IMR-90 (cell line): ENCODE measurements at regions not wholly inside any gene's neighbourhood (a gene's known extent, or its start where the extent isn't known, plus 50 kb on each side); places are given as distances from the start of the nearest gene placed in this dataset.

ENCODE experiments used
- ATAC-seq: fragments of 200-7000 bp; cut with Tn5 transposase; 2 replicates; pipeline ENCODE4 v1.9.1; 2020; ENCODE audit warnings: low read depth, mild to moderate bottlenecking, moderate library complexity
- BruUV-seq: library from RNA; stranded (reverse); fragments of 400-500 nt; replicated peaks from 2 replicates; lab custom pipeline; 2021; lab: Mats Ljungman, UMichigan
- CTCF ChIA-PET: fragments of 300-600 bp; formaldehyde crosslinking; extraction: SDS; loops from one replicate; lab custom pipeline; 2021; ENCODE audit warnings: antibody characterized with exemption; lab: Yijun Ruan, JAX
- POLR2A ChIA-PET: fragments of 300-600 bp; sonication (Branson Sonifier 250); formaldehyde crosslinking; loops from one replicate; lab custom pipeline; 2022; ENCODE audit warnings: antibody characterized with exemption; ENCODE audit not compliant: unreplicated experiment; lab: Charles Lee
- DNase-seq: peaks from one replicate; pipeline ENCODE4 v3.0.0; 2013
- H2AFZ ChIP-seq: replicated peaks from 2 replicates; pipeline ENCODE3; 2013; ENCODE audit warnings: low read length, mild to moderate bottlenecking; ENCODE audit not compliant: poor library complexity
- H2AK5ac ChIP-seq: 2 replicates; pipeline ENCODE4 v1.6.1; 2013; ENCODE audit warnings: low read depth, low read length, inconsistent platforms
- H2AK9ac ChIP-seq: replicated peaks from 2 replicates; pipeline ENCODE3; 2013; ENCODE audit warnings: mild to moderate bottlenecking, low read depth, low read length, moderate library complexity; ENCODE audit not compliant: poor library complexity
- H2BK120ac ChIP-seq: 2 replicates; pipeline ENCODE4 v1.6.1; 2013; ENCODE audit warnings: low read depth, low read length, inconsistent platforms
- H2BK15ac ChIP-seq: 3 replicates; pipeline ENCODE4 v1.6.1; 2013; ENCODE audit warnings: low read depth, low read length, inconsistent platforms
- H2BK20ac ChIP-seq: 2 replicates; pipeline ENCODE4 v1.6.1; 2013; ENCODE audit warnings: low read depth, mild to moderate bottlenecking, inconsistent platforms, low read length, moderate library complexity
- H2BK5ac ChIP-seq: 2 replicates; pipeline ENCODE4 v1.6.1; 2013; ENCODE audit warnings: mild to moderate bottlenecking, low read depth, low read length, inconsistent platforms; ENCODE audit not compliant: poor library complexity, severe bottlenecking
- H3K14ac ChIP-seq: replicated peaks from 2 replicates; pipeline ENCODE4 v1.6.1; 2013; ENCODE audit warnings: low read depth, low read length, inconsistent platforms
- H3K18ac ChIP-seq: 2 replicates; pipeline ENCODE4 v1.6.1; 2013; ENCODE audit warnings: low read depth, low read length, control low read depth
- H3K23ac ChIP-seq: 2 replicates; pipeline ENCODE4 v1.6.1; 2013; ENCODE audit warnings: low read depth, low read length, inconsistent platforms
- H3K27ac ChIP-seq: 2 replicates; pipeline ENCODE4 v1.5.1; 2013; ENCODE audit warnings: mild to moderate bottlenecking, control low read depth, low read length; ENCODE audit not compliant: insufficient read depth
- H3K27me3 ChIP-seq: 2 replicates; pipeline ENCODE4 v1.6.1; 2013; ENCODE audit warnings: low read length; ENCODE audit not compliant: control insufficient read depth, insufficient read depth
- H3K36me3 ChIP-seq: 2 replicates; pipeline ENCODE4 v1.6.1; 2013; ENCODE audit warnings: low read length, mixed read lengths; ENCODE audit not compliant: control insufficient read depth, insufficient read depth
- H3K4ac ChIP-seq: 2 replicates; pipeline ENCODE4 v1.6.1; 2013; ENCODE audit warnings: low read depth, low read length, inconsistent platforms
- H3K4me1 ChIP-seq: 2 replicates; pipeline ENCODE4 v1.6.1; 2013; ENCODE audit warnings: low read length, mixed read lengths; ENCODE audit not compliant: control insufficient read depth, insufficient read depth
- H3K4me2 ChIP-seq: 2 replicates; pipeline ENCODE4 v1.6.1; 2013; ENCODE audit warnings: low read depth, mild to moderate bottlenecking, control low read depth, low read length, moderate library complexity
- H3K4me3 ChIP-seq: 2 replicates; pipeline ENCODE4 v1.5.1; 2013; ENCODE audit warnings: low read depth, mild to moderate bottlenecking, control low read depth, low read length, moderate library complexity; ENCODE audit not compliant: insufficient read depth
- H3K56ac ChIP-seq: 2 replicates; pipeline ENCODE4 v1.6.1; 2013; ENCODE audit warnings: low read length, inconsistent platforms; ENCODE audit not compliant: insufficient read depth; ENCODE audit errors: extremely low read depth
- H3K79me1 ChIP-seq, 2 experiments: 2 replicates each; pipeline ENCODE4 v1.6.1; 2013; ENCODE audit warnings: low read length in 2 of 2, inconsistent platforms in 1 of 2, low read depth in 1 of 2
- H3K9ac ChIP-seq: 2 replicates; pipeline ENCODE4 v1.6.1; 2013; ENCODE audit warnings: low read depth, low read length, control low read depth
- H3K9me1 ChIP-seq: 2 replicates; pipeline ENCODE4 v1.6.1; 2013; ENCODE audit warnings: low read length, inconsistent platforms; ENCODE audit not compliant: insufficient read depth
- H3K9me3 ChIP-seq: 2 replicates; pipeline ENCODE4 v1.6.1; 2013; ENCODE audit warnings: low read length; ENCODE audit not compliant: control insufficient read depth, insufficient read depth
- H4K20me1 ChIP-seq: 2 replicates; pipeline ENCODE4 v1.6.1; 2013; ENCODE audit warnings: low read length, inconsistent platforms; ENCODE audit not compliant: insufficient read depth
- H4K5ac ChIP-seq: 2 replicates; pipeline ENCODE4 v1.6.1; 2013; ENCODE audit warnings: mild to moderate bottlenecking, low read depth, low read length, control low read depth
- H4K8ac ChIP-seq, 2 experiments: 2 replicates each; pipeline ENCODE4 v1.6.1; 2013; ENCODE audit warnings: low read depth in 2 of 2, low read length in 2 of 2, control low read depth in 1 of 2, inconsistent platforms in 1 of 2
- H4K91ac ChIP-seq: 2 replicates; pipeline ENCODE4 v1.6.1; 2013; ENCODE audit warnings: low read depth, low read length, inconsistent platforms; ENCODE audit not compliant: insufficient read depth
- CEBPB ChIP-seq: IDR thresholded peaks from 2 replicates; pipeline ENCODE4 v1.6.1; 2012; ENCODE audit warnings: low read depth, low read length, improper control_type of control experiment
- CHD1 ChIP-seq: IDR thresholded peaks from 2 replicates; pipeline ENCODE4 v1.6.1; 2012; ENCODE audit warnings: low read depth, low read length, improper control_type of control experiment
- FOS ChIP-seq: fragments of 150-350 bp; IDR thresholded peaks from 2 replicates; pipeline ENCODE4 v1.6.1; 2016; ENCODE audit warnings: low read depth, low read length
- MAFK ChIP-seq: IDR thresholded peaks from 2 replicates; pipeline ENCODE4 v1.6.1; 2012; ENCODE audit warnings: low read depth, low read length, improper control_type of control experiment
- MXI1 ChIP-seq: IDR thresholded peaks from 2 replicates; pipeline ENCODE4 v1.6.1; 2012; ENCODE audit warnings: low read depth, mild to moderate bottlenecking, low read length, moderate library complexity, borderline replicate concordance
- POLR2A ChIP-seq: IDR thresholded peaks from 2 replicates; pipeline ENCODE4 v1.6.1; 2012; ENCODE audit warnings: mild to moderate bottlenecking, low read depth, low read length
- WGBS, 2 experiments: methylation state at CpG; one replicate each; pipeline versions ENCODE4 v1.1.5 to v1.1.7; 2013; ENCODE audit warnings: missing lambda C conversion rate in 2 of 2; ENCODE audit not compliant: insufficient read length in 1 of 2; ENCODE audit errors: extremely low coverage in 2 of 2; 5-methylcytosine and 5-hydroxymethylcytosine counted together
- dilution Hi-C: fragments of 300-500 bp; cut with HindIII; formaldehyde crosslinking; loops from one replicate; pipeline ENCODE4 v1.14.3; 2018; ENCODE audit warnings: low sequenced_read_pairs; ENCODE audit not compliant: unreplicated experiment
- in situ Hi-C: fragments of 300-500 bp; cut with MboI; formaldehyde crosslinking; loops from 3 replicates; pipeline ENCODE4 v1.14.3; 2019; ENCODE audit warnings: low sequenced_read_pairs, inconsistent platforms, mixed read lengths
- intact Hi-C: fragments of 100-400 bp; cut with micrococcal nuclease; formaldehyde crosslinking; loops from 2 replicates; pipeline ENCODE4 v1.10.0; 2022
- TF ChIP-seq, protein P1 (sequence below): fragments of 150-350 bp; IDR thresholded peaks from 2 replicates; pipeline ENCODE4 v1.6.1; 2016; ENCODE audit warnings: low read depth, mild to moderate bottlenecking, low read length, moderate library complexity, borderline replicate concordance
- TF ChIP-seq, protein P2 (sequence below): fragments of 150-350 bp; IDR thresholded peaks from 2 replicates; pipeline ENCODE4 v1.6.1; 2017; ENCODE audit warnings: mild to moderate bottlenecking, antibody characterized with exemption, low read length, low read depth
- TF ChIP-seq, protein P3 (sequence below): conservative IDR thresholded peaks from 2 replicates; pipeline ENCODE4 v1.5.1; 2012; ENCODE audit warnings: mild to moderate bottlenecking, low read depth, low read length, improper control_type of control experiment

DNA sequence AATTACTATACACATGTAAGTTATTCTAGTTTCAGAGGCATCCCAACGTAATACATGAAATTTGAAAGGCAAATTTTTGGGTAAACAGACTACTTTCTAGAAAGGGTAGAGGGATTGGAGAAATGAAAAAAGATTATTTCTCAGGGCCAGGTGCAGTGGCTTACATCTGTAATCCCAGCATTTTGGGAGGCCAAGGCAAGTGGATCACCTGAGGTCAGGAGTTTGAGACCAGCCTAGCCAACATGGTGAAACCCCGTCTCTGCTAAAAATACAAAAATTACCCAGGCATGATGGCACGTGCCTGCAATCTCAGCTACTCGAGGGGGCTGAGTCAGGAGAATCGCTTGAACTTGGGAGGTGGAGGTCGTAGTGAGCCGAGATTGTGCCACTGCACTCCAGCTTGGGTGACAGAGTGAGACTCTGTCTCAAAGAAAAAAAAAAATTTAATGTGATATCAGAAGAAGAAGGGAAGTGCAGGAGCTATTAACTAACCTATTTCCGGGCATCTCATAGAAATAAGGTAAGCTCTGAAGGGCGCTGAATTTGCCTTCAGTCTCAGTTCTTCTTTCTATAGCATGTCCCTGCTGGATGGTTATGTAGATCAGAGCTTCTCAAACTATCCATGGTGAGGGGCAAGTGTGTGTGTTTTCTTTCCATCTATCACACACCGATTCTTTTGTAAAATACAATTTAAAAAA is 100.3 kb upstream of the MTHFD1L start:
- no peak overlapping the region for H3K56ac ChIP-seq
- no peak overlapping the region for H2BK20ac ChIP-seq
- no peak overlapping the region for H3K23ac ChIP-seq
- H3K9ac ChIP-seq, result no peak overlapping the region
- no TSS peak for BruUV-seq
- H2BK5ac ChIP-seq, result no peak overlapping the region
- H2AFZ ChIP-seq, result no peak overlapping the region
- no peak overlapping the region for H2BK120ac ChIP-seq
- in situ Hi-C loops, result no loop called here
- TF ChIP-seq MXI1 (no peak), CEBPB (no peak), CHD1 (no peak), MAFK (no peak), POLR2A (no peak), FOS (no peak)
- TF ChIP-seq, protein P1, sequence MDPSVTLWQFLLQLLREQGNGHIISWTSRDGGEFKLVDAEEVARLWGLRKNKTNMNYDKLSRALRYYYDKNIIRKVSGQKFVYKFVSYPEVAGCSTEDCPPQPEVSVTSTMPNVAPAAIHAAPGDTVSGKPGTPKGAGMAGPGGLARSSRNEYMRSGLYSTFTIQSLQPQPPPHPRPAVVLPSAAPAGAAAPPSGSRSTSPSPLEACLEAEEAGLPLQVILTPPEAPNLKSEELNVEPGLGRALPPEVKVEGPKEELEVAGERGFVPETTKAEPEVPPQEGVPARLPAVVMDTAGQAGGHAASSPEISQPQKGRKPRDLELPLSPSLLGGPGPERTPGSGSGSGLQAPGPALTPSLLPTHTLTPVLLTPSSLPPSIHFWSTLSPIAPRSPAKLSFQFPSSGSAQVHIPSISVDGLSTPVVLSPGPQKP, result no peak
- TF ChIP-seq, protein P2, sequence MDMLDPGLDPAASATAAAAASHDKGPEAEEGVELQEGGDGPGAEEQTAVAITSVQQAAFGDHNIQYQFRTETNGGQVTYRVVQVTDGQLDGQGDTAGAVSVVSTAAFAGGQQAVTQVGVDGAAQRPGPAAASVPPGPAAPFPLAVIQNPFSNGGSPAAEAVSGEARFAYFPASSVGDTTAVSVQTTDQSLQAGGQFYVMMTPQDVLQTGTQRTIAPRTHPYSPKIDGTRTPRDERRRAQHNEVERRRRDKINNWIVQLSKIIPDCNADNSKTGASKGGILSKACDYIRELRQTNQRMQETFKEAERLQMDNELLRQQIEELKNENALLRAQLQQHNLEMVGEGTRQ, result no peak
- TF ChIP-seq, protein P3, sequence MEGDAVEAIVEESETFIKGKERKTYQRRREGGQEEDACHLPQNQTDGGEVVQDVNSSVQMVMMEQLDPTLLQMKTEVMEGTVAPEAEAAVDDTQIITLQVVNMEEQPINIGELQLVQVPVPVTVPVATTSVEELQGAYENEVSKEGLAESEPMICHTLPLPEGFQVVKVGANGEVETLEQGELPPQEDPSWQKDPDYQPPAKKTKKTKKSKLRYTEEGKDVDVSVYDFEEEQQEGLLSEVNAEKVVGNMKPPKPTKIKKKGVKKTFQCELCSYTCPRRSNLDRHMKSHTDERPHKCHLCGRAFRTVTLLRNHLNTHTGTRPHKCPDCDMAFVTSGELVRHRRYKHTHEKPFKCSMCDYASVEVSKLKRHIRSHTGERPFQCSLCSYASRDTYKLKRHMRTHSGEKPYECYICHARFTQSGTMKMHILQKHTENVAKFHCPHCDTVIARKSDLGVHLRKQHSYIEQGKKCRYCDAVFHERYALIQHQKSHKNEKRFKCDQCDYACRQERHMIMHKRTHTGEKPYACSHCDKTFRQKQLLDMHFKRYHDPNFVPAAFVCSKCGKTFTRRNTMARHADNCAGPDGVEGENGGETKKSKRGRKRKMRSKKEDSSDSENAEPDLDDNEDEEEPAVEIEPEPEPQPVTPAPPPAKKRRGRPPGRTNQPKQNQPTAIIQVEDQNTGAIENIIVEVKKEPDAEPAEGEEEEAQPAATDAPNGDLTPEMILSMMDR, result no peak
- no peak overlapping the region for H3K27ac ChIP-seq
- ATAC-seq, result no peak
- no peaks in the 10 kb centered on the region for H3K4me1 ChIP-seq
- H2AK9ac ChIP-seq, result no peak overlapping the region
- ChIA-PET CTCF (no interaction called here), POLR2A (no interaction called here)
- no peaks in the 10 kb centered on the region for H3K9me3 ChIP-seq
- H3K14ac ChIP-seq, result no peak overlapping the region
- no peaks in the 10 kb centered on the region; the same call in 1 of the 2 replicates for H3K9me1 ChIP-seq
- no peak overlapping the region for H3K4ac ChIP-seq
- no peak overlapping the region for H3K18ac ChIP-seq
- no peaks in the 10 kb centered on the region for H3K27me3 ChIP-seq
- H2AK5ac ChIP-seq, result no peak overlapping the region
- no peak for DNase-seq
- no peak overlapping the region for H4K91ac ChIP-seq
- no peak overlapping the region for H4K5ac ChIP-seq
- H4K20me1 ChIP-seq, result no peaks in the 10 kb centered on the region
- dilution Hi-C loops, result no loop called here
- H3K4me2 ChIP-seq, result no peak overlapping the region
- WGBS, 2 experiments, result no CpG with 5 or more reads among the region's 10 CpGs
- no peak overlapping the region for H2BK15ac ChIP-seq
- no peaks in the 10 kb centered on the region for H3K36me3 ChIP-seq
- no peaks in the 10 kb centered on the region for H3K79me1 ChIP-seq
- intact Hi-C loops, result no loop called here
- no peak overlapping the region for H3K4me3 ChIP-seq
- H4K8ac ChIP-seq, result no peak overlapping the region
